ENCODE measurements at regions not wholly inside any gene's neighbourhood (a gene's known extent, or its start where the extent isn't known, plus 50 kb on each side); places are given as distances from the start of the nearest gene placed in this dataset.

- DNase-seq (ENCODE audit: low read depth in 1 of 2, low spot score in 1 of 2): peak in 1 of 2 donors; percentile 16
Measured at GRCh38 chr21:31417214-31417613, 73.2 kb upstream of the TIAM1 start.

- no peak for DNase-seq (ENCODE audit: low read depth in 1 of 2, low spot score in 1 of 2)
Measured at GRCh38 chr21:31416465-31416864, 72.4 kb upstream of the TIAM1 start.

GRCh38 chr21:31414263-31415000 lies 70.4 kb upstream of the TIAM1 start:
- no peak for DNase-seq (ENCODE audit: low read depth in 1 of 2, low spot score in 1 of 2)

GRCh38 chr21:31413698-31414097 lies 69.6 kb upstream of the TIAM1 start:
- no peak for DNase-seq (ENCODE audit: low read depth in 1 of 2, low spot score in 1 of 2)

GRCh38 chr21:31410499-31411131 lies 66.6 kb upstream of the TIAM1 start:
- no peak for DNase-seq (ENCODE audit: low read depth in 1 of 2, low spot score in 1 of 2)

- DNase-seq (ENCODE audit: low read depth in 1 of 2, low spot score in 1 of 2): no peak
Measured at GRCh38 chr21:31409831-31410487, 65.9 kb upstream of the TIAM1 start.

GRCh38 chr21:31408301-31409088 lies 64.4 kb upstream of the TIAM1 start:
- no peak for DNase-seq (ENCODE audit: low read depth in 1 of 2, low spot score in 1 of 2)

- no peak for DNase-seq (ENCODE audit: low read depth in 1 of 2, low spot score in 1 of 2)
Measured at GRCh38 chr21:31406510-31406909, 62.4 kb upstream of the TIAM1 start.

- DNase-seq (ENCODE audit: low read depth in 1 of 2, low spot score in 1 of 2): no peak
Measured at GRCh38 chr21:31405604-31406003, 61.5 kb upstream of the TIAM1 start.

GRCh38 chr21:31403596-31404333 lies 59.7 kb upstream of the TIAM1 start:
- DNase-seq (ENCODE audit: low read depth in 1 of 2, low spot score in 1 of 2): no peak

- no peak for DNase-seq (ENCODE audit: low read depth in 1 of 2, low spot score in 1 of 2)
Measured at GRCh38 chr21:31399591-31399990, 55.5 kb upstream of the TIAM1 start.

GRCh38 chr21:31398574-31398973 lies 54.5 kb upstream of the TIAM1 start:
- no peak for DNase-seq (ENCODE audit: low read depth in 1 of 2, low spot score in 1 of 2)

GRCh38 chr21:31397939-31398338 lies 53.9 kb upstream of the TIAM1 start:
- no peak for DNase-seq (ENCODE audit: low read depth in 1 of 2, low spot score in 1 of 2)

- no peak for DNase-seq (ENCODE audit: low read depth in 1 of 2, low spot score in 1 of 2)
Measured at GRCh38 chr21:31397515-31397926, 53.5 kb upstream of the TIAM1 start.

GRCh38 chr21:31397030-31397429 lies 53.0 kb upstream of the TIAM1 start:
- DNase-seq (ENCODE audit: low read depth in 1 of 2, low spot score in 1 of 2): no peak

GRCh38 chr21:31396399-31396798 lies 52.3 kb upstream of the TIAM1 start:
- DNase-seq (ENCODE audit: low read depth in 1 of 2, low spot score in 1 of 2): no peak

GRCh38 chr21:31395791-31396190 lies 51.7 kb upstream of the TIAM1 start:
- no peak for DNase-seq (ENCODE audit: low read depth in 1 of 2, low spot score in 1 of 2)

- DNase-seq (ENCODE audit: low read depth in 1 of 2, low spot score in 1 of 2): no peak
Measured at GRCh38 chr21:31395268-31395667, 51.2 kb upstream of the TIAM1 start.

- DNase-seq (ENCODE audit: low read depth in 1 of 2, low spot score in 1 of 2): no peak
Measured at GRCh38 chr21:31394309-31394708, 50.2 kb upstream of the TIAM1 start.
